Neuronal stem cell (in vitro differentiated cells): ENCODE measurements at regions not wholly inside any gene's neighbourhood (a gene's known extent, or its start where the extent isn't known, plus 50 kb on each side); places are given as distances from the start of the nearest gene placed in this dataset.
A peak's percentile ranks its signal among the peaks of the same experiment; 100 is the strongest.

Experiments used
- DNase-seq: peaks from one replicate; pipeline ENCODE4 v3.0.0-alpha.2; 2013; ENCODE audit warnings: low spot score
- H2AFZ ChIP-seq: one replicate; pipeline ENCODE4 v1.6.1; 2013; ENCODE audit warnings: mild to moderate bottlenecking, low read length, inconsistent platforms
- H2AK5ac ChIP-seq: 2 replicates; pipeline ENCODE4 v1.6.1; 2013; ENCODE audit warnings: low read depth, mild to moderate bottlenecking, inconsistent platforms, low read length, moderate library complexity, mixed read lengths
- H2BK120ac ChIP-seq: 2 replicates; pipeline ENCODE4 v1.6.1; 2013; ENCODE audit warnings: low read depth, mild to moderate bottlenecking, inconsistent platforms, low read length, moderate library complexity, mixed read lengths
- H2BK12ac ChIP-seq: one replicate; pipeline ENCODE4 v1.6.1; 2013; ENCODE audit warnings: low read length, inconsistent platforms
- H2BK15ac ChIP-seq: 2 replicates; pipeline ENCODE4 v1.6.1; 2013; ENCODE audit warnings: mild to moderate bottlenecking, low read length, inconsistent platforms, mixed read lengths
- H2BK5ac ChIP-seq: one replicate; pipeline ENCODE4 v1.6.1; 2013; ENCODE audit warnings: inconsistent platforms, mild to moderate bottlenecking, low read length, moderate library complexity
- H3K14ac ChIP-seq: one replicate; pipeline ENCODE4 v1.6.1; 2013; ENCODE audit warnings: low read length, inconsistent platforms
- H3K18ac ChIP-seq: 2 replicates; pipeline ENCODE4 v1.6.1; 2013; ENCODE audit warnings: low read length, inconsistent platforms
- H3K23ac ChIP-seq: 2 replicates; pipeline ENCODE4 v1.6.1; 2013; ENCODE audit warnings: low read depth, mild to moderate bottlenecking, mixed read lengths, low read length, inconsistent platforms; ENCODE audit not compliant: poor library complexity
- H3K27ac ChIP-seq: replicated peaks from 3 replicates; pipeline ENCODE4 v1.5.1; 2013; ENCODE audit warnings: low read length, inconsistent platforms
- H3K27me3 ChIP-seq, 3 experiments: 2 replicates each; pipeline ENCODE4 v1.6.1; 2013; ENCODE audit warnings: low read length in 3 of 3, mild to moderate bottlenecking in 2 of 3, inconsistent platforms in 1 of 3, low read depth in 1 of 3, mixed read lengths in 1 of 3, moderate library complexity in 1 of 3; ENCODE audit not compliant: control insufficient read depth in 3 of 3, insufficient read depth in 3 of 3
- H3K36me3 ChIP-seq, 2 donors: replicated peaks in 1 of 2; 2 replicates each; pipeline ENCODE4 v1.6.1; 2013; ENCODE audit warnings: low read length in 2 of 2; ENCODE audit not compliant: control insufficient read depth in 2 of 2, insufficient read depth in 2 of 2
- H3K4ac ChIP-seq: 2 replicates; pipeline ENCODE4 v1.6.1; 2013; ENCODE audit warnings: inconsistent platforms, mild to moderate bottlenecking, low read length, moderate library complexity
- H3K4me1 ChIP-seq, 2 donors: 1 replicate in 1 of 2; 2 replicates in 1 of 2; pipeline ENCODE4 v1.6.1; 2013; ENCODE audit warnings: low read length in 2 of 2, low read depth in 1 of 2; ENCODE audit not compliant: control insufficient read depth in 2 of 2, insufficient read depth in 1 of 2
- H3K4me2 ChIP-seq: one replicate; pipeline ENCODE4 v1.6.1; 2013; ENCODE audit warnings: mild to moderate bottlenecking, low read length, inconsistent platforms; ENCODE audit not compliant: insufficient read depth, poor library complexity, severe bottlenecking
- H3K4me3 ChIP-seq, 2 donors: 2 replicates each; pipeline ENCODE4 v1.5.1; 2013; ENCODE audit warnings: low read length in 2 of 2, mild to moderate bottlenecking in 2 of 2, inconsistent platforms in 1 of 2, moderate library complexity in 1 of 2
- H3K79me1 ChIP-seq: one replicate; pipeline ENCODE4 v1.6.1; 2013; ENCODE audit warnings: low read depth, mild to moderate bottlenecking, inconsistent platforms, low read length, moderate library complexity
- H3K9ac ChIP-seq: one replicate; pipeline ENCODE4 v1.6.1; 2013; ENCODE audit warnings: mild to moderate bottlenecking, low read depth, low read length, inconsistent platforms; ENCODE audit not compliant: poor library complexity
- H3K9me3 ChIP-seq, 2 donors: replicated peaks in 1 of 2; 2 replicates each; pipeline versions ENCODE3 to v1.6.1; 2013; ENCODE audit warnings: low read length in 2 of 2, mild to moderate bottlenecking in 2 of 2, inconsistent platforms in 1 of 2, low read depth in 1 of 2, mixed read lengths in 1 of 2, moderate library complexity in 1 of 2; ENCODE audit not compliant: control insufficient read depth in 2 of 2, insufficient read depth in 1 of 2
- H4K8ac ChIP-seq: one replicate; pipeline ENCODE4 v1.6.1; 2013; ENCODE audit warnings: low read depth, mild to moderate bottlenecking, inconsistent platforms, low read length, moderate library complexity
- H4K91ac ChIP-seq: one replicate; pipeline ENCODE4 v1.6.1; 2013; ENCODE audit warnings: low read length, low read depth, mild to moderate bottlenecking, inconsistent platforms; ENCODE audit not compliant: poor library complexity
- WGBS, 2 donors: extraction: QIAGEN DNeasy Blood & Tissue Kit; methylation state at CpG; one replicate each; pipeline ENCODE4 v1.1.7; 2013; ENCODE audit warnings: missing lambda C conversion rate in 2 of 2, mixed read lengths in 1 of 2; ENCODE audit not compliant: insufficient read length in 2 of 2, insufficient replicate concordance in 1 of 2; ENCODE audit errors: extremely low coverage in 2 of 2; 5-methylcytosine and 5-hydroxymethylcytosine counted together

- Histone ChIP-seq H3K4ac (no peak overlapping the region), H4K8ac (no peak overlapping the region), H3K9me3 (no peaks in the 10 kb centered on the region), H3K18ac (peak overlapping the region; percentile 75), H3K4me1 (peaks cover 1 to 5% of the 10 kb centered on the region in 2 donors), H2BK120ac (no peak overlapping the region), H4K91ac (no peak overlapping the region), H2AFZ (no peak overlapping the region), H3K27me3 (peaks cover 0 to 3% (median 0%) of the 10 kb centered on the region in 3 experiments), H3K23ac (peak overlapping the region; percentile 55), H3K4me2 (no peak overlapping the region), H3K9ac (peak overlapping the region; percentile 50), H2BK5ac (no peak overlapping the region), H2BK15ac (no peak overlapping the region), H3K4me3 (no peak overlapping the region), H3K36me3 (no peaks in the 10 kb centered on the region), H2BK12ac (peak overlapping the region; percentile 16), H3K79me1 (peaks cover 3% of the 10 kb centered on the region), H3K27ac (no peak overlapping the region), H2AK5ac (peak overlapping the region; percentile 57), H3K14ac (peak overlapping the region; percentile 25)
- DNase-seq, result no peak
- no CpG with 5 or more reads among the region's 12 CpGs for WGBS, 2 donors
Observed at GRCh38 chr5:2178071-2178477, 295.3 kb upstream of the IRX4 start.

- H3K14ac ChIP-seq, result no peak overlapping the region
Observed at GRCh38 chr5:2177244-2177643, 294.5 kb upstream of the IRX4 start.

GRCh38 chr5:2176581-2176980 is 293.9 kb upstream of the IRX4 start:
- H3K9me3 ChIP-seq, result no peaks in the 10 kb centered on the region
- H3K27me3 ChIP-seq, result no peaks in the 10 kb centered on the region
- H4K91ac ChIP-seq, result no peak overlapping the region
- H3K4ac ChIP-seq, result no peak overlapping the region
- H3K14ac ChIP-seq, result no peak overlapping the region
- no peak overlapping the region for H3K18ac ChIP-seq
- no peak overlapping the region for H4K8ac ChIP-seq
- H3K4me1 ChIP-seq, result peaks cover 1 to 4% of the 10 kb centered on the region in 2 donors
- no peak overlapping the region for H2BK120ac ChIP-seq
- H2BK12ac ChIP-seq, result no peak overlapping the region
- H3K23ac ChIP-seq, result no peak overlapping the region
- H3K4me3 ChIP-seq, result no peak overlapping the region
- H3K36me3 ChIP-seq, result no peaks in the 10 kb centered on the region
- no peak for DNase-seq
- peaks cover 3% of the 10 kb centered on the region for H3K79me1 ChIP-seq
- no CpG with 5 or more reads among the region's 1 CpG for WGBS, 2 donors
- no peak overlapping the region for H2AFZ ChIP-seq
- no peak overlapping the region for H2BK5ac ChIP-seq
- no peak overlapping the region for H2AK5ac ChIP-seq
- no peak overlapping the region for H3K27ac ChIP-seq
- H2BK15ac ChIP-seq, result no peak overlapping the region
- H3K9ac ChIP-seq, result no peak overlapping the region
- H3K4me2 ChIP-seq, result no peak overlapping the region

More at GRCh38 chr5:2177244-2177643, 294.5 kb upstream of the IRX4 start:
- no peak overlapping the region for H2AK5ac ChIP-seq
- H3K27ac ChIP-seq, result no peak overlapping the region
- no peak overlapping the region for H2BK15ac ChIP-seq
- H2BK5ac ChIP-seq, result no peak overlapping the region
- H4K8ac ChIP-seq, result no peak overlapping the region
- H3K36me3 ChIP-seq, result no peaks in the 10 kb centered on the region
- no peaks in the 10 kb centered on the region for H3K9me3 ChIP-seq
- WGBS, 2 donors, result no CpG with 5 or more reads among the region's 7 CpGs
- no peak for DNase-seq
- no peak overlapping the region for H3K9ac ChIP-seq
- peaks cover 3% of the 10 kb centered on the region for H3K79me1 ChIP-seq
- H3K4ac ChIP-seq, result no peak overlapping the region
- H2BK120ac ChIP-seq, result no peak overlapping the region
- H3K18ac ChIP-seq, result no peak overlapping the region
- peaks cover 0 to under 1% (median 0%) of the 10 kb centered on the region in 3 experiments for H3K27me3 ChIP-seq
- H3K4me2 ChIP-seq, result no peak overlapping the region
- H3K4me3 ChIP-seq, result no peak overlapping the region
- no peak overlapping the region for H3K23ac ChIP-seq
- H4K91ac ChIP-seq, result no peak overlapping the region
- no peak overlapping the region for H2BK12ac ChIP-seq
- H2AFZ ChIP-seq, result no peak overlapping the region
- H3K4me1 ChIP-seq, result peaks cover 1% of the 10 kb centered on the region in 2 donors

GRCh38 chr5:2175842-2176404 is 293.2 kb upstream of the IRX4 start:
- Histone ChIP-seq H4K8ac (no peak overlapping the region), H2AK5ac (peak overlapping the region; percentile 14), H2BK12ac (no peak overlapping the region), H3K4ac (no peak overlapping the region), H3K36me3 (no peaks in the 10 kb centered on the region), H3K4me1 (peaks cover under 1 to 6% of the 10 kb centered on the region in 2 donors), H3K4me3 (no peak overlapping the region), H3K23ac (peak overlapping the region; percentile 31), H2BK5ac (no peak overlapping the region), H3K9ac (no peak overlapping the region), H3K4me2 (no peak overlapping the region), H2BK120ac (no peak overlapping the region), H2AFZ (peak overlapping the region; percentile 9), H3K79me1 (peaks cover 3% of the 10 kb centered on the region), H3K27me3 (no peaks in the 10 kb centered on the region), H3K9me3 (no peaks in the 10 kb centered on the region), H2BK15ac (no peak overlapping the region), H4K91ac (no peak overlapping the region), H3K18ac (peak overlapping the region; percentile 69), H3K14ac (no peak overlapping the region), H3K27ac (no peak overlapping the region)
- WGBS, 2 donors, result no CpG with 5 or more reads among the region's 29 CpGs
- no peak for DNase-seq
